Islet precursor cell (in vitro differentiated cells): ENCODE measurements at regions not wholly inside any gene's neighbourhood (a gene's known extent, or its start where the extent isn't known, plus 50 kb on each side); places are given as distances from the start of the nearest gene placed in this dataset.
A peak's percentile ranks its signal among the peaks of the same experiment; 100 is the strongest.

Source experiments
- DNase-seq: peaks from one replicate; pipeline ENCODE4 v3.0.0-alpha.2; 2018

DNA sequence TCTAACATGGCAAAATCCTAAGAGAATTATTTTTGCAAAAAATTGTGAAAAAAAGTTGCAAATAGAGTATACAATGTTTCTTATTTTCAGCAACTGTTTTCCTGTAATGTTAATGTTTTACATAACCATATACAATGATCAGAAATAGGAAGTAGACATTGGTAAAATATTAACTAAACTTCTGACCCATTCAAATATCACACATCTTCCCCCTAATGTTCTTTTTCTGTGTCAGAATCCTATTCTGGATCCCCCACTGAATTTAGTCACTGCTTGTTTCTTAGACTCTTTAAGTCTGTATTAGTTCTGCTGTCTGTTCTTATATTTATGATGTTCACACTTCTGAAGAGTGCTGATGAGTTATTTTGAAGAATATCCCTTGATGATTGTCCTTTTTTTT lies 62.0 kb downstream of the HFE start:
- no peak for DNase-seq

DNA sequence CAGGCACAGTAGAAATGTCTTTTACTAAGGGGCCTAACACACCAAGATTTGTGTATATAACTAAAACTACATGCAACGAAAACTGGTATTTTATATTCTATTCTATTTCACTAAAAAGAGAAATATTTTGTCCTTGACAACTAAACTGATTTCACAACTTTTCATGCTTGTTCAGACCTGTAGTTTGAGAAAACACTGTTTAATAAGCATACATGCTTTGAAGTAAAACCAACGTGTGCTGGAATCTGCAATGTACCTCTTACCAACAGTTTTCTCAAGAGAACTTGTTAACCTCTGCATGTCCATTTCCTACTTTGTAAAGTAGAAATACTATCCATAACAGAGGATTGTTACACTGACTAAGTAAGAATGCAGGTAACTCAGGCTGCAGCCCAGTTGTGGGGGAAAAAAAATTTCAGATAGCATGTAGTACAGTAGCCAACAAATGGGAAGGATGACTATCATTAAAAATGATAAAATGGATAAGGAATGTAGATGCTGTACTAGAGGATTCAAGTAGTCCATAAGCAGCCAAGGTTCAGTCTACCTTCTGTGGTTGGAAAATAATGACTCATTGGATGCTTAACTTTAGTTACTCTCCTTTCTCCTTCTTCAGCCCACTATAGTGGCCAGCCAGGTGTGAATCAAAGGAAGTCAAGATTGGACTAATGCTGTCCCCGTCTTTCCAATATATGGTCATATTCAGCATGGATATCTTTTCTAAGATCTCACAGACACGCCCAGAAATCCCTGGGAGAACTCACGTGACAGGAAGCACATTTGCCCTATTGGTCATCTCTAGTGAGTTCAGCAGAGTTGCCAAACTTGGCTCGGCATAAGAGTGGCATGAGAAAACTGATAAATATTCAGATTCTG lies 65.2 kb downstream of the HFE start:
- DNase-seq: no peak

DNA sequence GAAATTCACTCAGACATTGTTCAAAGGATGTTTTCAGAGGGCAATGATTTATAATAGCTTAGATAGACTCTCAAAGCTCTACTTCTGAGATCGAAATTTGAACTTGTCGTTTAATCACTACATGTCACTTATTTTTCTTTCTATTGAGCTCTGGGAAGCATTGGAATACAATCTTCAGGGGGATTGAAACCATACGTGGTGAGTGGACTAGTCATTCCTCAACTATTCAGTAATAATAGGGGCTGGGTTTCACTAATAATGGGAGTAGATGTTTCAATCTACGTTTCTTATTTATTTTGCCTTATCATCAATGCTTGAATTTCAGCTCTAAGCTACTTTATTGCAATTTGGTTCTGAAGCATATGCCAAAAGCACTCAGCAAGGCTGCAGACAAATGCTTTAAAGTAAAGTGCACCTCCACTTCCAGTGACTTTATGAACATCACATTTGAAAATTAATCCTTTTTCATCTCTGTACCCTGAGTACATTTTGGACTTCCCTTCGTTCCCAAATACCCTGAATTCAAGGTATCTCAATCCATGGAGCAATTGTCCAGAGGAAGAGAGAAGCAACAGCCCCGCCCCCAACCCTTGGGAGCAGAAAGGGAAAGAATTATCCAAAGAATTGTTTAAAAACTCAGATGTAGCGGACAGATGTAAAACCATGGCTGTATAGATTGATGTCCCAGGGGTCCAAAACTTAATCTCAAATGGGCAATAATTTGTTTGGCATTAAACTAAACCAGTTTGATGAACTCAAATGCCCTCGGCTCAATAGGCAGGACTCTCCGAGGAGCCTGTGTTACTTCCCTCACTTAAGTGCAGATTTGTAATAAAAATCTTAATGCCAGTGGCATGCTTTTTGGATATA lies 68.1 kb downstream of the HFE start:
- no peak for DNase-seq

DNA sequence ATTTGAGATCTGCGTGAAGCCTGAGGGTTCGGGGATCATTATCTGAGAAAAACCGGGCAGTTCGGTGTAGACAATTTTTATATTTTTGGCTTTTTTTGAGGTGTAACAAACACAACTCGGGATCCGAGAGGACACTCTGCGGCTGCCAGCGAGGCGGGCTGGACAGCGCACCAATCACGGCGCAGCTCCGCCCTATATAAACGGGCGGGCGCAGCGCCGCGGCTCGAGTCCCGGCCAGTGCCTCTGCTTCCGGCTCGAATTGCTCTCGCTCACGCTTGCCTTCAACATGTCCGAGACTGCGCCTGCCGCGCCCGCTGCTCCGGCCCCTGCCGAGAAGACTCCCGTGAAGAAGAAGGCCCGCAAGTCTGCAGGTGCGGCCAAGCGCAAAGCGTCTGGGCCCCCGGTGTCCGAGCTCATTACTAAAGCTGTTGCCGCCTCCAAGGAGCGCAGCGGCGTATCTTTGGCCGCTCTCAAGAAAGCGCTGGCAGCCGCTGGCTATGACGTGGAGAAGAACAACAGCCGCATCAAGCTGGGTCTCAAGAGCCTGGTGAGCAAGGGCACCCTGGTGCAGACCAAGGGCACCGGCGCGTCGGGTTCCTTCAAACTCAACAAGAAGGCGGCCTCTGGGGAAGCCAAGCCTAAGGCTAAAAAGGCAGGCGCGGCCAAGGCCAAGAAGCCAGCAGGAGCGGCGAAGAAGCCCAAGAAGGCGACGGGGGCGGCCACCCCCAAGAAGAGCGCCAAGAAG lies 69.0 kb downstream of the HFE start:
- DNase-seq: peak; percentile 93

DNA sequence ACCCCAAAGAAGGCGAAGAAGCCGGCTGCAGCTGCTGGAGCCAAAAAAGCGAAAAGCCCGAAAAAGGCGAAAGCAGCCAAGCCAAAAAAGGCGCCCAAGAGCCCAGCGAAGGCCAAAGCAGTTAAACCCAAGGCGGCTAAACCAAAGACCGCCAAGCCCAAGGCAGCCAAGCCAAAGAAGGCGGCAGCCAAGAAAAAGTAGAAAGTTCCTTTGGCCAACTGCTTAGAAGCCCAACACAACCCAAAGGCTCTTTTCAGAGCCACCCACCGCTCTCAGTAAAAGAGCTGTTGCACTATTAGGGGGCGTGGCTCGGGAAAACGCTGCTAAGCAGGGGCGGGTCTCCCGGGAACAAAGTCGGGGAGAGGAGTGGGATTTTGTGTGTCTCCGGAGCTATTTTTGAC lies 69.6 kb downstream of the HFE start:
- peak; percentile 89 for DNase-seq

DNA sequence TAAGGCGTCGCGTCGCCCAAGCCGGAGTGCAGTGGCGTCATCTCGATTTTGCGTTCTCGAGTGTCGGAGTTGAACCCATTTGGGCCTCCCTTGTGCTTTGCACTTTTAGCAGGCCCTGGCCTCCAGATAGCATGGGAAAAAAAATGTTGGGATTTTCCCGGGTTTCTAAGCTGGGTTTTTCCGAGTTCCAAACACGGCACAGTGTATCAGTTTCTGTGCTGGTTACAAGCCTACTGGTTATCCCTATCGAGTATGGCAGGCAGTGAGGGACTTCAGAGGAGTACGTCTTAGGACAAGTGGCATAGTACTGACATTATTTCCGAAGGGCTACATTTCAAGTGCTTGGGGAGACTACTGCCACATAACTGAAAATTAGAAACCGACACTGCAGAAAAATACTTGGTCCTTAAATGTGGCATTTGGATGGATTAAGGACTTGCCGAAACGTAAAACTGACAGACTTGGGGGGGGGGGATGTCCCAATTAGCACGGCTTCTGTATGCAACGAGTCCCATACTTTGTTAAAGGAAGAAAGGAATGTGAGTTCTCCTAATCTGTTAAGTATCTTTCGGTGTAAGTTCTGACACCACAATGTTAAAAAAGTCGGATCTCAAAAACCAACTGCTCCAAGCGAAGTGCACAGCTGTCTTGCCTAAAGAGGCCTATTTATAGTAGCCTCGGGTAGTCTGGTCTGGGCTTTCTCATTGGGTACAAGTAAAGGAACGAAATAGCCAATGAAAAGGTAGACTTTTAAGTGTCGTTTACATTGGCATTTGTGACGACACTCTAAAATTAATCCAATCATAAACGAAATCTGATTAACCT lies 70.2 kb downstream of the HFE start:
- DNase-seq: peak; percentile 93

DNA sequence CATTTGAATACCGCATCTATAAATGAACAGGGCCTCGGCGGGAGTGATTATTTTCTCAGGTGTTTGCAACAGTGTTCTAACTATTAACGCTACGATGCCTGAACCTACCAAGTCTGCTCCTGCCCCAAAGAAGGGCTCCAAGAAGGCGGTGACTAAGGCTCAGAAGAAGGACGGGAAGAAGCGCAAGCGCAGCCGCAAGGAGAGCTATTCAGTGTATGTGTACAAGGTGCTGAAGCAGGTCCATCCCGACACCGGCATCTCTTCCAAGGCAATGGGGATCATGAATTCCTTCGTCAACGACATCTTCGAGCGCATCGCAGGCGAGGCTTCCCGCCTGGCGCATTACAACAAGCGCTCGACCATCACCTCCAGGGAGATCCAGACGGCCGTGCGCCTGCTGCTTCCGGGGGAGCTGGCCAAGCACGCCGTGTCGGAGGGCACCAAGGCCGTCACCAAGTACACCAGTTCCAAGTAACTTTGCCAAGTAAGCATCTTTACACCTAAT lies 70.9 kb downstream of the HFE start:
- peak; percentile 96 for DNase-seq

DNA sequence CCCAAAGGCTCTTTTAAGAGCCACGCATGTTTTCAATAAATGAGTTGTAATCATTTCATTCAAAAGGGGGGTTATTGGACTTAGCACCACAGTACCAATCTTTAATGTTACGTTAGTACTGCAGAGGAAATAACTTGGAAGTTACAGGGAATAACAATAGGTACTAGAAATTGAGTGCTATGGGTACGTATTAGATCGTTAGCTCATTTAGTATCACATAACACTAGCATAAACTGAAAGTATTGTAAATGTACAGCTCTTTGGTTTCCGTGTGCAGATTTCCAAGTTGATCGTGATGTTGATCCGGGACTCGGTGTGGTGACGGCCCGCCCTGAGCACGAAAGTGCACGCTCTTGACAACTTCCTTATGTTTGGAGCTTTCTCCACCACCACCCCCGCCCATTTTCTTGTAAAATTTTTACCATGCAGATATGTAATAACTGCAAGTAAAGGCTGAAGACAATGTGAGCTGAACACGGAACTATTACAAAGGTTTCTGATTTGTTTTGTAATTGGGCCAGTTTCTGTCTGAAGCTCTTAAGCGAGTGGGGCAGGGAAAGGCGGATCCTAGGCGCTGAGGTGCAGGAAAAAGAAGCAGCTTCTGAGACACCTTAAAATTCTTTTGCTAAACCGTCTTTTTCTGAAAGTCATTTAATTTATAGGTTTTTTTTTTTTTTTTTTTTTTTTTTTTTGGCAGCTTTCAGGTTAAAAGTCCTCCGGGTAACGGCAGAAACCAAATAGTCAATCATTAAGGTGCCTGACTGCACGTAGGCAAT lies 71.5 kb downstream of the HFE start:
- no peak for DNase-seq

DNA sequence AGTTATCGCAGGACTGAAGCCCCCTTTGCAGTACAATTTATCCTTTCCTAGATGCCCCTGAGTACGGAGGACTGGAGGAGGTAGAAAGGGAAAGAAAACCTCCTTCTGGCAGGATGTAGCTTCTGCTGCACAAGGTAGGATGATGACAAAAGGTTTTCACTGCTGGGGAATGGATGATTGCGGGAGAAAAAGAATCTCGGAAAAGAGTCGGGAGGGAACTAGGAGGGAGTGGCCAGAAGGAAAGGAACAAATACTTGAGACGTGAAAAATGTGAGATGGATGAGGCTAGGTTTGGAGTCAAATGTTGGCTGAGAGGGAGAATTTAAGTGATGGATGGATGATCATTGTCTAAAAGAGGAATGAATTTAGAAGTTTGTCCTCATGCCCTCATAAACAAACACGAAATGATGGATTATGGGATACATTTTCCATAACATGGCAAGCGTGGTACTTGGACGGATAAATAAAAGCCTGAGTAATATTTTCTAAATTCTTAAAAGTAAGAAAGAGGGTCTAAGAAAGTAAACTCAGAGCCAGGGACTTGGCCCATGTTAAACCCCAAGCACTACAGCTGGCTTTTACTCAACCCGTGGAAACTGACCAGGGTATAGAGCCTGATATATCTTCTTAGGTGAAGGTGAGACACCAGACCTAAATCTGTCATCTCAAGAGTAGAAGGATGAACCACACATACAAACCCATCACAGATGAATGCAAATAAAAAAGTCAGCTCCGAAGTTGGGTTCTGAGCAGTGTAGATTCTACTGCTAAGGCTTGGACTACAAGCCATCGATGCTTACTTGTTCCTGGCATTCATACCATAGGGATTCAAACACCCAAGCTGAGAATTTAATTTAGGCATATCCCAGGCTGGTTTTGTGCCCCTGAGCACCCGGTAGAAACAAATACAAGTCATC lies 72.4 kb downstream of the HFE start:
- DNase-seq: peak; percentile 59

DNA sequence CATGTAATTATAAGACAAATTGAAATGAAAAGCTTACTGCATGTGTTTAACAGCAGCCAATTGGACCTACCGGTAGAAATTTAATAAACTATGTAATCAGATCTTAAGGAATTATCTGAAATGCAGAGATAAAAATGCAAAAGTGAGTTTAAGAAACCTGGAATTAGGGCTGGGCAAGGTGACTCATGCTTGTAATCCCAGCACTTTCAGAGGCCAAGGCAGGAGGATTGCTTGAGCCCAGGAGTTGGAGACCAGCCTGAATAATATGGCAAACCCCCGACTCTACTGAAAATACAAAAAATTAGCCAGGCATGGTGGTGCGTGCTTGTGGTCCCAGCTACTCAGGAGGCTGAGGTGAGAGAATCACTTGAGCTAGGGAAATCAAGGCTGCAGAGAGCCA lies 74.1 kb downstream of the HFE start:
- DNase-seq: no peak

DNA sequence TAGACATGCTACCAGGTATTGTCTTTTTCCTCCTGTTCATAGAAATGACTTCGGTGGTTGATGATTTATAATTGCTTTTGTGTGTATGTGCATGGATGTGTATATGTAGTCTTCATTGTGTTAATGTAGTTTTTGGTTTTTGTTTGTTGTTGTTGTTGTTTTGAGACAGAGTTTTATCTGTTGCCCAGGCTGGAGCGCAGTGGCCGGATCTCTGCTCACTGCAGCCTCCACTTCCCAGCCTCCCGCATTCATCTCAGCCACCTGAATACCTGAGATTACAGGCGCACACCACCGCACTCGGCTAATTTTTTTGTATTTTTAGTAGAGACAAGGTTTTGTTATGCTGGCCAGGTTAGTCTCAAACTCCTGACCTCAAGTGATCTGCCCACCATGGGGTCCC lies 75.2 kb downstream of the HFE start:
- no peak for DNase-seq

DNA sequence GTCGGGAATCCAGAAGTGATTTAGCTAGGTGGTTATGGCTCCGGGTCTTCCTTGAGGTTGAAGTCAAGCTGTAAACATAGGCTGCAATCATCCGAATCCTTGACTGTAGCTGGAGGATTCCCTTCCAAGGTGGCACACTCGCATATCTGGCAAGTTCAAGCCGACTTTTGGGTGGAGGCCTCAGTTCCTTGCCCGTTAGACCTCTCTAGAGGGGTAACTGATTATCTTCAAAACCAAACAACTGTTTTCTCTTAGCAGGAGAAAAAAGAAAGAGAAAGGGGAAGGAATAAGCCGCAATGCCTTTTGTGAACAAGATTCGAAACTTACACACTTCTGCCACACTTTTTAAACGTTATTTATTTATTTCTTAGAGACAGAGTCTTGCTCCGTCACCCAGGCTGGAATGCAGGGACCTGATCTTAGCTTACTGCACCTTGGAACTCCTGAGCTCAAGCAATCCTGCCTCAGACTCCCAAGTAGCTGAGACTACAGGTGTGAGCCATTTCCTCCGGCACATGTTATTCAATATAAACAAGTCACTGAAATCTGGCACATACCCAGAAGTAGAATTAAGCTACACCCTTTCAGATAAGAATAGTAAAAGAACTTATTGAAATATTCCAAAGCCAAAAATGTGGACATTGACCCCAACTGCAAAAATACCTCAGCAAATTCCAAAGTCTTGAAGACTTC lies 76.3 kb downstream of the HFE start:
- DNase-seq: no peak

DNA sequence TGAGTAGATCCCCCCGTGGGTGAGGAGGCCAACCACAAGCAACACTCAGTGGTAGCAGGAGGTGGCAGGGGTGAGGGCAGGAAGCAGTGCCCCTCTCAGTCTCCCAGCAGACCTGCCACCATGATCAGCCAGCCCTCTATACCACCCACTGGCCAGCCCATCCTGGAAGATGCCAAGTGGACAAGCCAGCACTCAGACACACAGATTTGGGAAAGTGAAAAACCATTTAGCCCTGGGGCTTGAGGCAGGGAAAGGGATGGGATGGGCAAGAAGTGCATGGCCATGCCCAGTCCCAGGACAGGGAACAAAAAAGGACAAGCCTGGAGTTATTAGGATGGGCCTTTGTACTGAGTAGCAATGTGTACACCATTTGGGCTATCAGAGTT lies 76.9 kb downstream of the HFE start:
- DNase-seq: no peak

DNA sequence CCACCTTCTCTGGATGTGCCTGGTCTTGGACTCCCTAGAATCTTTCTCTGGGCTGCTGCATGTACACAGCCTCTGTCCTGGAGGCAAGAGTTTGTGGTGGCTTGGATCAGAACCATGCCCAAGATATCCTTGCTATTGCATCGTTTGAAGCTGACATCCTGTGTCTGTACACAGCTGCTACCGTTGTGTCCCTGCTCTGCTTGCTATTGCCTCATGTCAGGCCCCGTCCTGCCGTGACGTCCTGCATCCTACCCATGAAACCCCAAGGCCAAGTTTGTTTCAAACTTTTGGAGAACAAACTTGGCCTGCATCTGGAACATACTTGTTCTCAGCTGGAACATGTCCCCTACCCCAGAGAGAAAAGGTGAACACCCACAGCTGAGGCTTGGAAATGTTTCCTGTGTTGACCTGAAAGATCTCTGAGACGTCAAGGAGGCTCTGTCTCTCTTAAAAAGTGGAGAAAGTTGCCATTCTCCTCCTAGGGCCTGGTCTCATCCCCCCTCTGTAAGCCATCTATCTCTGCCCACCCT lies 78.1 kb downstream of the HFE start:
- no peak for DNase-seq

DNA sequence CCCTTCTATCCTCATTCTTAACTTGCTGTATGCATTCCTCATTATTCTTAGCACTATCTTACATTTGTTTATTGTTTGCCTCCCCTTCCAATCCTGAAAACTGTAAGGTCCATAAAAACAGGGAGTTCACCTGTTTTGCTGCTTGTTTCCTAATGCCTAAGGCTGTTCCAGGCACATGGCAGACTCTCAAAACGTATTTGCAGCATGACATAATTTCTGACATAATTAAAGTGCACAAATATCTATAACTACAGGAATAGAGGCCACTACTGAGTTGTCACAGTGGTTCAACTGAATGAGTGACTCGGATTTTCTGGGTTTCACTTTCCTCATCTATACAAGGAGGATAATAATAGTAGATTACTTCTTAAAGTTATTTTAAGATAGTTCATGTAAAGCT lies 83.0 kb downstream of the HFE start:
- no peak for DNase-seq

DNA sequence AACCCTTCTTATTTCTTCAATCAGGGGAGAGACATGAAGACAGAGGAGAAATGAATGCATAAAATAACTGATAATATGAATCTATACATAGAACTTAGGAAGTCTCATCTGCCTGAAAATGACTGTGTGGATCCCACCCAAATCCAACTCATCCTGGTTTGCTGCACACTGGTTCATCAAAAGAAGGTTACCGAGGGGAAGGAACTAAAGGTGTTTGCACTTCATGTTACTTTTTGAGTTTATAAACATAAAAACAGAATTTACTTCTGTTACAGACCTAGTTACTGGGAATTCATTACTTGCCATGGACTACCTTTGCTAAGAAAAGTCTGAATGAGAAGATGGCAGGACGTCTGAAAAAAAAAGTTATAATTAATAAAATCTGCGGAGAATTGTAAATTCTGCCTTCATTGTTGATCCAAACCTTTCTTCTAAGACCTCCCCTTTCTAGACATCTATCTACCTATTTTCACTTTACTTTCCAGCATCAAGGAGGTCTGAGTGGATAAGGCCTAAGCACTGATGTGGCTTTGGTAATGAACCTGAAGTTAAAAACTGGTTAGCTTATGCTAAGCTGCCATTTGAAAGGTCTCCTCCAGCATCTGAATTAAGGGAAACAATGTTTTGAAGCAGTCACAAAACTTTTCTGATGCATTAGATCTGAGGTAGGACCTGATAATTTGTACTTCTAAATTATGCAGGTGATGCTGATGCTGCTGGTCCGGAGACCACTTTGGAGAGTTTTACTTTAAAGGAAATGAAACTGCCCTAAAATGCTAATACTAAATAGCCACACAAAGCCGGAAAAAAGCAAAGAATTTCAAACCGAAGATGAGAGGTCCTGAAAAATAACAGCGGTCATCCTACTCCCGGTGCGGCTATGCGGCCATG lies 84.0 kb downstream of the HFE start:
- no peak for DNase-seq

DNA sequence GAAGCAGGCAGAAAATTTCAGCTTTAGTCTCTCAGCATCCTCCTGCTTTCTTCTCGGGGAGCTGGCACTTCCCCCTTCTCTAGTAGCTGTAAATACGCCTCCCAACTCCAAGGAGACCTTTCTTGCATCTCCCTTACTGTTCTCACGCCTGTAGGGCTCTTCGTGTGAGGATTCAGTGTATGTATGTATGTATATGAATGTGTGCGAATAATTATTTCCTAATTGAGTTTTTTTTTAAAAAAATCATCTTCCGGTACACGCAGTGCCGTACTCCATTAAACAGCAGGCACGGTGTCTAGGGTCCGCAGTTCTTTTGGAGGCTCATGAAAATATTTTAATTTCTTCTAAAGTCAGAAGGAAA lies 85.4 kb downstream of the HFE start:
- no peak for DNase-seq

DNA sequence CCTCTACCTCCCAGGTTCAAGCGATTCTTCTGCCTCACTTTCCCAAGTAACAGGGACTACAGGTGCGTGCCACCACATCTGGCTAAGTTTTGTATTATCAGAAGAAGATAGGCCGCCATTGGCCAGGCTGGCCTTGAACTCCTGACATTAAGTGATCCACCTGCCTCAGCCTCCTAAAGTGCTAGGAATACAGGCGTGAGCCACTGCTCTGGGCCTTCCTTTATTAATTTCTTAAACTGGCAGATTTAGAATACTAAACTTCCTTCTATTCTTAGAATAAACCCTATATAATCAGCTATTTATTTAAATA lies 86.6 kb downstream of the HFE start:
- DNase-seq: no peak

DNA sequence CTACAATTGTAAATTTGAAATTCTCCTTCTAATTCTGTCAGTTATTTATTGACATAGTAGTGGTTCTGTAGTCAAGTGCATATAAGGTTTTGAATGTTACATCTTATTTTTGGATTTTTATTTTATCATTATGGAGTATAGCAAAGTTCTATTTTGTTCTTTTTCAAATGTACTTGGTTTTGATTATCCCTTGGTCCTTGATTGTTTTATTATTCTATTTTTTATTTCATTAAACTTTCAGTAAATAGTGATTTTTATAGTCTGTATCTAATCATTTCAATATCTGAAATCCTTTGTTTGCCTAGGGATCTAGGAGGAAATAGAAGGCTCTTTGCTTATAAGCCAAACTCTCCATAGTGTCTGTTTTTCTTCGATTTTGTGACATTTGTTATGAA lies 87.8 kb downstream of the HFE start:
- no peak for DNase-seq
